ENCODE measurements at regions not wholly inside any gene's neighbourhood (a gene's known extent, or its start where the extent isn't known, plus 50 kb on each side); places are given as distances from the start of the nearest gene placed in this dataset.

GRCh38 chr4:11805842-11806241 lies 377.1 kb upstream of the HS3ST1 start:
- peak in 1 of 2 donors; percentile 83 for ATAC-seq (ENCODE audit: low FRiP score in 2 of 2)
- Histone ChIP-seq H3K36me3 (no peaks in the 10 kb centered on the region), H3K27me3 (no peaks in the 10 kb centered on the region), H3K27ac (no peak overlapping the region), H3K4me1 (no peaks in the 10 kb centered on the region), H3K4me3 (no peak overlapping the region), H3K9me3 (no peaks in the 10 kb centered on the region)
- DNase-seq, result no peak
- 9 to 21% methylated on average over 1 of the region's 1 CpG for WGBS, 2 donors
- TF ChIP-seq POLR2A (IDR thresholded peaks at IDR 0.05) (no peak), POLR2AphosphoS5 (IDR thresholded peaks at IDR 0.05) (no peak), EP300 (IDR thresholded peaks at IDR 0.05) (no peak)
- TF ChIP-seq, protein P1, sequence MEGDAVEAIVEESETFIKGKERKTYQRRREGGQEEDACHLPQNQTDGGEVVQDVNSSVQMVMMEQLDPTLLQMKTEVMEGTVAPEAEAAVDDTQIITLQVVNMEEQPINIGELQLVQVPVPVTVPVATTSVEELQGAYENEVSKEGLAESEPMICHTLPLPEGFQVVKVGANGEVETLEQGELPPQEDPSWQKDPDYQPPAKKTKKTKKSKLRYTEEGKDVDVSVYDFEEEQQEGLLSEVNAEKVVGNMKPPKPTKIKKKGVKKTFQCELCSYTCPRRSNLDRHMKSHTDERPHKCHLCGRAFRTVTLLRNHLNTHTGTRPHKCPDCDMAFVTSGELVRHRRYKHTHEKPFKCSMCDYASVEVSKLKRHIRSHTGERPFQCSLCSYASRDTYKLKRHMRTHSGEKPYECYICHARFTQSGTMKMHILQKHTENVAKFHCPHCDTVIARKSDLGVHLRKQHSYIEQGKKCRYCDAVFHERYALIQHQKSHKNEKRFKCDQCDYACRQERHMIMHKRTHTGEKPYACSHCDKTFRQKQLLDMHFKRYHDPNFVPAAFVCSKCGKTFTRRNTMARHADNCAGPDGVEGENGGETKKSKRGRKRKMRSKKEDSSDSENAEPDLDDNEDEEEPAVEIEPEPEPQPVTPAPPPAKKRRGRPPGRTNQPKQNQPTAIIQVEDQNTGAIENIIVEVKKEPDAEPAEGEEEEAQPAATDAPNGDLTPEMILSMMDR (IDR thresholded peaks at IDR 0.05), result peak; percentile 36 to 64 (median 40)

GRCh38 chr4:11801466-11802446 lies 373.1 kb upstream of the HS3ST1 start:
- no peak for DNase-seq
- Histone ChIP-seq H3K4me1 (no peaks in the 10 kb centered on the region), H3K9me3 (no peaks in the 10 kb centered on the region), H3K36me3 (no peaks in the 10 kb centered on the region), H3K27ac (peak overlapping the region in 2 of 4 donors; percentile 26 to 61), H3K27me3 (no peaks in the 10 kb centered on the region), H3K4me3 (no peak overlapping the region)
- no peak for ATAC-seq (ENCODE audit: low FRiP score in 2 of 2)
- TF ChIP-seq, protein P1 (IDR thresholded peaks at IDR 0.05), result no peak
- TF ChIP-seq POLR2A (IDR thresholded peaks at IDR 0.05), result no peak
- no peak for TF ChIP-seq POLR2AphosphoS5 (IDR thresholded peaks at IDR 0.05)
- peak in 2 of 4 donors; percentile 22 to 77 for TF ChIP-seq EP300 (IDR thresholded peaks at IDR 0.05)
- WGBS, 2 donors, result 40 to 45% methylated on average over 7 of the region's 7 CpGs

- TF ChIP-seq EP300 (IDR thresholded peaks at IDR 0.05) (no peak), POLR2AphosphoS5 (IDR thresholded peaks at IDR 0.05) (no peak), POLR2A (IDR thresholded peaks at IDR 0.05) (no peak)
- TF ChIP-seq, protein P1 (IDR thresholded peaks at IDR 0.05), result no peak
- DNase-seq (no peak), ATAC-seq (ENCODE audit: low FRiP score in 2 of 2) (no peak)
- Histone ChIP-seq H3K9me3 (no peaks in the 10 kb centered on the region), H3K27me3 (no peaks in the 10 kb centered on the region), H3K27ac (no peak overlapping the region), H3K4me3 (no peak overlapping the region), H3K36me3 (no peaks in the 10 kb centered on the region), H3K4me1 (no peaks in the 10 kb centered on the region)
- 50 to 61% methylated on average over 1 of the region's 1 CpG for WGBS, 2 donors
These were observed 370.5 kb upstream of the HS3ST1 start for GRCh38 chr4:11799196-11799595.

- Histone ChIP-seq H3K27me3 (no peaks in the 10 kb centered on the region), H3K4me1 (peaks cover 0 to 5% (median 0%) of the 10 kb centered on the region in 4 donors), H3K9me3 (no peaks in the 10 kb centered on the region), H3K27ac (no peak overlapping the region), H3K36me3 (no peaks in the 10 kb centered on the region), H3K4me3 (no peak overlapping the region)
- no peak for DNase-seq
- no peak for ATAC-seq (ENCODE audit: low FRiP score in 2 of 2)
- 65 to 70% methylated on average over 3 of the region's 3 CpGs for WGBS, 2 donors
- no peak for TF ChIP-seq EP300 (IDR thresholded peaks at IDR 0.05)
- TF ChIP-seq POLR2A (IDR thresholded peaks at IDR 0.05), result no peak
- no peak for TF ChIP-seq POLR2AphosphoS5 (IDR thresholded peaks at IDR 0.05)
- TF ChIP-seq, protein P1 (IDR thresholded peaks at IDR 0.05), result no peak
These were observed 363.1 kb upstream of the HS3ST1 start for GRCh38 chr4:11791797-11792196.
